OCI-LY7 (cell line): ENCODE measurements at regions not wholly inside any gene's neighbourhood (a gene's known extent, or its start where the extent isn't known, plus 50 kb on each side); places are given as distances from the start of the nearest gene placed in this dataset.

Source experiments
- CTCF ChIP-seq: fragments of 200-600 bp; sonication (generic); conservative IDR thresholded peaks from 2 replicates; pipeline ENCODE4 v1.5.1; 2014; ENCODE audit warnings: mild to moderate bottlenecking, antibody characterized with exemption, low read length, moderate library complexity, mixed read lengths
- EZH2phosphoT487 ChIP-seq: fragments of 200-600 bp; sonication (generic); IDR thresholded peaks from 2 replicates; pipeline ENCODE4 v1.6.1; 2018; ENCODE audit warnings: low read depth, borderline replicate concordance, mild to moderate bottlenecking, mixed run types, antibody characterized with exemption, low read length, moderate library complexity, mixed read lengths

DNA sequence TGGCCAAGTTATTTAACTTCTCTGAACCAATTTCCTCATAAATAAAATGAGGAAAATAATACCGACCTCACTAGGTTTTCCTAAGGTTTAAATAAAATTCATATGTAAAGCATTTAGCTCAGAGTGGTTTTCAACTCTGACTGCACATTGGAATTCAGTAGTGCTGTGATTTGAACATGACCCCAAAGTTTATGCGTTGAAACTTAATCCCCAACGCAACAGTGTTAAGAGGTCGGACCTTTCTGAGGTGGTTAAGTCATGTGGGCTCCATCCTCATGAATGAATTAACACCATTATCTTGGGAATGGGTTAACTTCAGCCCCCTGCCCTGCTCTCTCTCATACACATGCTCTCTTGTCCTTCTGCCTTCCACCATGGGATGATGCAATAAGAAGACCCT lies 322.2 kb downstream of the AASDHPPT start:
- TF ChIP-seq CTCF (no peak), EZH2phosphoT487 (no peak)
